ENCODE measurements at regions not wholly inside any gene's neighbourhood (a gene's known extent, or its start where the extent isn't known, plus 50 kb on each side); places are given as distances from the start of the nearest gene placed in this dataset.
"Not testable (repeated sequence)": the region's sequence is repeated elsewhere in the genome, so short reads cannot be mapped to it uniquely, and the experiment has no call there.

DNA sequence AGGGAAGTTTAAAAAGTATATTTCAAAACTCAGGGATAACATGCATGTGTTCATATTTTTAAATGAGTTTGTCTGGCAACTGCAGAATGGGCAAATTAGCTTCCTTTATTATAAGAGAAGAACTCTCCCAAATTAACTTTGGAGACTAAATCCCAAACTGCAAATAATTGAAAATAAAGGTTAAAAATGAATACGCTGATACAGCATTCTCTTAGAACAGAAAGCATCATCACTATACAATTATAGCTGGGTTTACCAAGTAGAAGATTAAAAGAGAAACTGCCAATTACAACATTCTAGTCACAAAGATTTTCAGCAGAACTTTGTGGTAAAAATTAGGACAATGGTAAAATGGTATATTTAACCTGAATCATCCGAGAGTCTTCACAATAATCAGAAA is 73.3 kb downstream of the OLFM4 start:
- Mint-ChIP-seq H3K27ac (no peak overlapping the region), H3K36me3 (ENCODE audit: low read depth) (no peaks in the 10 kb centered on the region), H3K4me1 (no peaks in the 10 kb centered on the region), H3K9me3 (peaks cover 7% of the 10 kb centered on the region), H3K4me3 (no peak overlapping the region), H3K27me3 (peaks cover 11% of the 10 kb centered on the region)
- ATAC-seq (replicated peaks), result no peak

- no peak for ATAC-seq (replicated peaks)
- Mint-ChIP-seq H3K4me1 (no peaks in the 10 kb centered on the region), H3K4me3 (no peak overlapping the region), H3K9me3 (peaks cover 7% of the 10 kb centered on the region), H3K27ac (no peak overlapping the region), H3K27me3 (peaks cover 10% of the 10 kb centered on the region), H3K36me3 (ENCODE audit: low read depth) (no peaks in the 10 kb centered on the region)
These were observed 75.5 kb downstream of the OLFM4 start for GRCh38 chr13:53104136-53104535.

DNA sequence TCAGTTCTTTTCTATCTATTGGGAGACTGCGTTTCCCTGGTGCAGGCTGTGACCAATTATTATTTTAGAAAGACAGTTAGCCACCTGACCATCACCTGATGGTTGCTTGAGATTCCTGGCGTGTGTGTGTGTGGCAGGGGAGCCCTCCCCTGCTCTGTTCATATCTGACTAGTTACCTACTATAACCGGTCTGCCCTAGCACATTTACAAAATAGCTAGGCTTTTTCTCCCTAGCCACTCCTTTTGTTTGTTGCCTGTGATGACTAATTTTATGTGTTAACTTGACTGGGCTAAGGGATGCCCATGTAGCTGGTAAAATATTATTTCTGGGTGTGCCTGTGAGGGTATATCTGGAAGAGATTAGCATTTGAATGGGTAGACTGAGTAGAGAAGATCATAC is 76.9 kb downstream of the OLFM4 start:
- no peak for ATAC-seq (replicated peaks)
- Mint-ChIP-seq H3K36me3 (ENCODE audit: low read depth) (no peaks in the 10 kb centered on the region), H3K4me3 (no peak overlapping the region), H3K27me3 (no peaks in the 10 kb centered on the region), H3K27ac (no peak overlapping the region), H3K9me3 (no peaks in the 10 kb centered on the region), H3K4me1 (no peaks in the 10 kb centered on the region)

DNA sequence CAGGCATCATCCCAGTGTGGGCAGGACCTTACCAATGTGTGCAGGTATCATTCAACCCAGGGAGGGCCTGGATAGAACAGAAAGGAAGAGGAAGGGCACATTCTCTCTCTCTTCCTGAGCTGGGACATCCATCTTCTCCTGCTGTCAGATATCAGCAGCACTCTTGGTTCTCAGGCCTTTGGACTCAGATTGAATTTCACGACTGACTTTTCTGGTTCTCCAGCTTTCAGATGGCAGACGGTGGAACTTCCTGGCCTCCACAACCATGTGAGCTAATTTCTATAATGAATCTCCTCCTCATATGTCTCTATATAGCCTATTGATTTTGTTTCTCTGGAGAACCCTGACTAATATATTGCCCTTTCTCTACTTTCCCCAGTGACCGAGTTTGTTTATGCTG is 77.3 kb downstream of the OLFM4 start:
- H3K27me3 Mint-ChIP-seq, result peaks cover under 1% of the 10 kb centered on the region
- no peak overlapping the region for H3K4me3 Mint-ChIP-seq
- no peaks in the 10 kb centered on the region for H3K36me3 Mint-ChIP-seq (ENCODE audit: low read depth)
- no peaks in the 10 kb centered on the region for H3K9me3 Mint-ChIP-seq
- no peak for ATAC-seq (replicated peaks)
- no peak overlapping the region for H3K27ac Mint-ChIP-seq
- no peaks in the 10 kb centered on the region for H3K4me1 Mint-ChIP-seq

- no peaks in the 10 kb centered on the region for H3K9me3 Mint-ChIP-seq
- ATAC-seq (replicated peaks), result no peak
- no peaks in the 10 kb centered on the region for H3K36me3 Mint-ChIP-seq (ENCODE audit: low read depth)
- H3K4me1 Mint-ChIP-seq, result no peaks in the 10 kb centered on the region
- peaks cover 3% of the 10 kb centered on the region for H3K27me3 Mint-ChIP-seq
- H3K4me3 Mint-ChIP-seq, result no peak overlapping the region
- no peak overlapping the region for H3K27ac Mint-ChIP-seq
These were observed 81.6 kb downstream of the OLFM4 start for GRCh38 chr13:53110181-53110580.

- H3K27me3 Mint-ChIP-seq, result peaks cover 3% of the 10 kb centered on the region
- no peaks in the 10 kb centered on the region for H3K4me1 Mint-ChIP-seq
- no peaks in the 10 kb centered on the region for H3K36me3 Mint-ChIP-seq (ENCODE audit: low read depth)
- ATAC-seq (replicated peaks), result no peak
- no peaks in the 10 kb centered on the region for H3K9me3 Mint-ChIP-seq
- H3K27ac Mint-ChIP-seq, result no peak overlapping the region
- no peak overlapping the region for H3K4me3 Mint-ChIP-seq
These were observed 82.0 kb downstream of the OLFM4 start for GRCh38 chr13:53110614-53111013.

GRCh38 chr13:53112522-53112921 is 83.9 kb downstream of the OLFM4 start:
- Mint-ChIP-seq H3K4me1 (no peaks in the 10 kb centered on the region), H3K27me3 (peaks cover 3% of the 10 kb centered on the region), H3K4me3 (no peak overlapping the region), H3K36me3 (ENCODE audit: low read depth) (no peaks in the 10 kb centered on the region), H3K9me3 (peaks cover 3% of the 10 kb centered on the region), H3K27ac (no peak overlapping the region)
- ATAC-seq (replicated peaks), result no peak

GRCh38 chr13:53117048-53117447 is 88.4 kb downstream of the OLFM4 start:
- not testable (repeated sequence) for H3K27me3 Mint-ChIP-seq; ATAC-seq (replicated peaks); H3K4me3 Mint-ChIP-seq

DNA sequence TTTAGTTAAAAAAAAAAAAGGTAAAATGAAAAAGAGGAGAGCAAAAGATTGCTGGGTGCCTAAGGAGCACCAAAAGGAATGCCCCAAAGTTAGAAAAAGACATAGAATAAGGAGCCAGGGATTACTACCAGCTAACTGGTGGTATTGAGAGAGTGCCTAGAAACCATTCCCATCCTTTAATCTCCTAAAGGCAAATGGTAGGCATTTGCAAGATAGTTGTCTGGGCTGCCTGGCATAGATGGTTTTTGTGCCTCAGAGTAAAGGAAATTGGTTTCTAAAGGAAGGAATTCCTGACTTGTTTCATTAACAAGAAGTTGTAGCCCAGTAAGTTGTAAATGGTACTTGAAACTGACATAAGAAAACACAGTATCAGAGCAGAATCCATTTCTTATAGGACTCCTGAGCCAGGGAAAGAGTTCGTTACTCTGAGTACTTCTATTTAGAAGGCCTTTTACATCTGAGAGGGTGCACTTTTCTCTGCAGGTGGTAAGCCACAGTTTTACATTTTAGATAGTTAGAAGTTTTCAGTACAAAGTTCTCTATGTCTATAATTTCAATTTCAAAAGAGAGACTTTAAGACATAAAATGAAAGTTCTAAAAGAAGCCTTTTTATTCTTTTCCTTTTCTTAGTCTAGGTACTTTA is 92.6 kb downstream of the OLFM4 start:
- ATAC-seq (replicated peaks), result no peak
- no peaks in the 10 kb centered on the region for H3K27me3 Mint-ChIP-seq
- H3K27ac Mint-ChIP-seq, result no peak overlapping the region
- H3K4me3 Mint-ChIP-seq, result no peak overlapping the region
- no peaks in the 10 kb centered on the region for H3K4me1 Mint-ChIP-seq
- H3K9me3 Mint-ChIP-seq, result peaks cover 11% of the 10 kb centered on the region
- H3K36me3 Mint-ChIP-seq (ENCODE audit: low read depth), result no peaks in the 10 kb centered on the region

More at GRCh38 chr13:53117048-53117447, 88.4 kb downstream of the OLFM4 start:
- peaks cover 11% of the 10 kb centered on the region for H3K9me3 Mint-ChIP-seq
- H3K4me1 Mint-ChIP-seq; H3K27ac Mint-ChIP-seq; H3K36me3 Mint-ChIP-seq (ENCODE audit: low read depth): not testable (repeated sequence)

DNA sequence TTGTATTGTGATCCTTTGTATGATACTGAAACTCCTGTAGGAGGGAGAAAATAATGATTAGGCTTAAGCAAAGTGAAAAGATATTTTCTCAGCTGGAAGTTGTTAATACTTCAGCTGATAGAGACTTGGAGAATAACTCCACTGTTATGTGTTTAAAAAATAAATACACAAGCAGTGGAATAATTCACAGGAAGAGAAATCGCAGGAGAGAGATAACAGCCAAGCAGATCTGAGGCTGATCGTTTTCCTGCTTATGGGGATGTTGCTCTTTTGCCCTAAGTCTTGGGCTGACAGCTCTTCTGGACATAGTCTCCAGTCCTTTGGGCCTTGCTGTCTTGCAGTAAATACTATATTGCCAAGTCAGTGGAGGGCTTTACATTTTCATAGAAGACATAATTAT is 93.3 kb downstream of the OLFM4 start:
- ATAC-seq (replicated peaks), result no peak
- Mint-ChIP-seq H3K4me3 (no peak overlapping the region), H3K9me3 (peaks cover 7% of the 10 kb centered on the region)

GRCh38 chr13:53123536-53123935 is 94.9 kb downstream of the OLFM4 start:
- no peak overlapping the region for H3K27ac Mint-ChIP-seq
- ATAC-seq (replicated peaks), result no peak
- no peaks in the 10 kb centered on the region for H3K4me1 Mint-ChIP-seq
- H3K36me3 Mint-ChIP-seq (ENCODE audit: low read depth), result no peaks in the 10 kb centered on the region
- peaks cover 3% of the 10 kb centered on the region for H3K9me3 Mint-ChIP-seq
- H3K4me3 Mint-ChIP-seq, result no peak overlapping the region
- H3K27me3 Mint-ChIP-seq, result no peaks in the 10 kb centered on the region

More for the DNA sequence above, 93.3 kb downstream of the OLFM4 start:
- Mint-ChIP-seq H3K36me3 (ENCODE audit: low read depth) (no peaks in the 10 kb centered on the region), H3K27ac (no peak overlapping the region), H3K27me3 (no peaks in the 10 kb centered on the region), H3K4me1 (no peaks in the 10 kb centered on the region)

- no peak overlapping the region for H3K27ac Mint-ChIP-seq
- no peaks in the 10 kb centered on the region for H3K27me3 Mint-ChIP-seq
These were observed 96.0 kb downstream of the OLFM4 start for GRCh38 chr13:53124623-53125022.

DNA sequence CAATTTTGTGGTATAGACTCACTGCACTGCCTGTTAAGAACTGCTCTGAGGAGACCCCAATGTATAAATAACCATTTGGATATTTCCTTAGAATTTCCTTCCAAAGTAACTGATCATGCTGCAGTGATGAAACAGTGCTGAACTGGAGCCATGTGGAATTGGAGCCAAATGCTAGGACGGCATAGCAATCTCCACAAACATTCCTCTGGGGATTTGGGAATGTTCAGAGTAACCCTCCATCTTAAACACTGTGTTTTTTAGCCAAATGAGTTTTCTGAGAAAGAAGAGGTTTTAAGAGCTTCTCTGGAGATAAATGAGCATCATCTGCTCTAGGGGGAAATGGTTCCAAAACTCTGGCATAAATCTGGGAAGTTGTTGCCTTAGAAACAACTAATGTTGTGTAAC is 98.2 kb downstream of the OLFM4 start:
- Mint-ChIP-seq H3K27me3 (no peaks in the 10 kb centered on the region), H3K4me1 (no peaks in the 10 kb centered on the region), H3K27ac (no peak overlapping the region), H3K4me3 (no peak overlapping the region), H3K9me3 (no peaks in the 10 kb centered on the region), H3K36me3 (ENCODE audit: low read depth) (no peaks in the 10 kb centered on the region)
- ATAC-seq (replicated peaks), result no peak

More at GRCh38 chr13:53124623-53125022, 96.0 kb downstream of the OLFM4 start:
- no peaks in the 10 kb centered on the region for H3K4me1 Mint-ChIP-seq
- no peak overlapping the region for H3K4me3 Mint-ChIP-seq
- no peaks in the 10 kb centered on the region for H3K9me3 Mint-ChIP-seq
- no peak for ATAC-seq (replicated peaks)
- no peaks in the 10 kb centered on the region for H3K36me3 Mint-ChIP-seq (ENCODE audit: low read depth)

- no peak for ATAC-seq (replicated peaks)
- Mint-ChIP-seq H3K27me3 (peaks cover 2% of the 10 kb centered on the region), H3K27ac (no peak overlapping the region), H3K4me1 (no peaks in the 10 kb centered on the region), H3K9me3 (no peaks in the 10 kb centered on the region), H3K4me3 (no peak overlapping the region), H3K36me3 (ENCODE audit: low read depth) (no peaks in the 10 kb centered on the region)
These were observed 98.8 kb downstream of the OLFM4 start for GRCh38 chr13:53127373-53127772.

DNA sequence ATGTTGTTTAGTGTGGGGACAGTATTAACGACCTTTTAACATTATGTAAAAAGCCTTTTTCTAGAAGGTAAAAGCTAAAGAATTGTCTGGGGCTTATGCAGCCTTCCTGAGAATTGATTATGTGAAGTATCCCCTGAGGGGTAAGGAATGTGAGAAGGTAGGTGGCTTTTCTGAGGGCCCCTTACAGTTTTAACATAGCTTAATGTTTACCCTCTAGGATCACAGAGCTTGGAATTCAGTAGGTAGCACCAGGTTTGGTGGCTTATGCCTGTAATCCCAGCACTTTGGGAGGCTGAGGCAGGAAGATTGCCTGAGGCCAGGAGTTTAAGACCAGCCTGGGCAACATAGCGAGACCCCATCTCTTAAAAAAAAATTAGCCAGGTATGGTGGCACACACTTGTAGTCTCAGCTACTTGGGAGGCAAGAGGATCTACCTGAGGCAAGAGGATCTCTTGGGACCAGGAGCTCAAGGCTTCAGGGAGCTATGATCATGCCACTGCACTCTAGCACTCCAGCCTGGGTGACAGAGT is 101.3 kb downstream of the OLFM4 start:
- no peaks in the 10 kb centered on the region for H3K36me3 Mint-ChIP-seq (ENCODE audit: low read depth)
- no peaks in the 10 kb centered on the region for H3K9me3 Mint-ChIP-seq
- no peaks in the 10 kb centered on the region for H3K4me1 Mint-ChIP-seq
- peaks cover 3% of the 10 kb centered on the region for H3K27me3 Mint-ChIP-seq
- ATAC-seq (replicated peaks), result no peak
- no peak overlapping the region for H3K4me3 Mint-ChIP-seq
- no peak overlapping the region for H3K27ac Mint-ChIP-seq

- Mint-ChIP-seq H3K27me3 (peaks cover 3% of the 10 kb centered on the region), H3K9me3 (no peaks in the 10 kb centered on the region), H3K4me3 (no peak overlapping the region), H3K4me1 (no peaks in the 10 kb centered on the region), H3K27ac (no peak overlapping the region), H3K36me3 (ENCODE audit: low read depth) (no peaks in the 10 kb centered on the region)
- no peak for ATAC-seq (replicated peaks)
These were observed 102.7 kb downstream of the OLFM4 start for GRCh38 chr13:53131361-53131760.
